Activated CD8-positive, alpha-beta T cell treated with anti-CD3 and anti-CD28 coated beads, Interleukin-2, amount 10 ng/mL, durations not matched to agents 7 days and 5 days (primary cell): ENCODE measurements at regions not wholly inside any gene's neighbourhood (a gene's known extent, or its start where the extent isn't known, plus 50 kb on each side); places are given as distances from the start of the nearest gene placed in this dataset.
"Not testable (repeated sequence)": the region's sequence is repeated elsewhere in the genome, so short reads cannot be mapped to it uniquely, and the experiment has no call there.

Source experiments
- ATAC-seq: fragments of 150-1000 bp; cut with Tn5 transposase; one replicate; pipeline ENCODE4 v1.10.0; 2021; ENCODE audit warnings: moderate library complexity
- CTCF ChIA-PET: fragments of 350-600 bp; sonication (Branson Sonifier 250); formaldehyde crosslinking; loops from one replicate; lab custom pipeline; 2021; ENCODE audit warnings: antibody characterized with exemption; lab: Charles Lee
- POLR2A ChIA-PET: fragments of 350-600 bp; sonication (Branson Sonifier 250); formaldehyde crosslinking; loops from one replicate; lab custom pipeline; 2021; ENCODE audit warnings: antibody characterized with exemption; lab: Charles Lee
- DNase-seq: peaks from one replicate; pipeline ENCODE4 v3.0.0-alpha.2; 2020
- H3K27ac Mint-ChIP-seq: one replicate; pipeline ENCODE4 v1.8.0; 2021; ENCODE audit warnings: mild to moderate bottlenecking, mixed read lengths
- H3K27me3 Mint-ChIP-seq: one replicate; pipeline ENCODE4 v1.8.0; 2021; ENCODE audit warnings: low read depth, mixed read lengths
- H3K36me3 Mint-ChIP-seq: one replicate; pipeline ENCODE4 v1.8.0; 2021; ENCODE audit warnings: low read depth, mixed read lengths
- H3K4me1 Mint-ChIP-seq: one replicate; pipeline ENCODE4 v1.8.0; 2021; ENCODE audit warnings: low read depth, mixed read lengths
- H3K4me3 Mint-ChIP-seq: one replicate; pipeline ENCODE4 v1.8.0; 2021; ENCODE audit warnings: mild to moderate bottlenecking, mixed read lengths
- H3K9me3 Mint-ChIP-seq: one replicate; pipeline ENCODE4 v1.8.0; 2022; ENCODE audit warnings: mixed read lengths; ENCODE audit not compliant: insufficient read depth

GRCh38 chr10:22823109-22823508 lies 104.7 kb upstream of the ARMC3 start:
- Mint-ChIP-seq H3K9me3 (no peaks in the 10 kb centered on the region), H3K4me1 (no peaks in the 10 kb centered on the region), H3K27ac (no peak overlapping the region), H3K4me3 (no peak overlapping the region), H3K36me3 (no peaks in the 10 kb centered on the region), H3K27me3 (peaks cover 5% of the 10 kb centered on the region)
- ATAC-seq = no peak
- DNase-seq = no peak
- ChIA-PET POLR2A (no interaction called here), CTCF (interaction anchor here (1.4 kb wide), 1 partner anchor 249 kb away, joined by 3 read pairs; no protein-coding TSS in a partner anchor)

GRCh38 chr10:22821921-22822320 lies 105.9 kb upstream of the ARMC3 start:
- DNase-seq, H3K4me3 Mint-ChIP-seq, POLR2A ChIA-PET, ATAC-seq, H3K27ac Mint-ChIP-seq, H3K36me3 Mint-ChIP-seq, H3K4me1 Mint-ChIP-seq, H3K9me3 Mint-ChIP-seq, H3K27me3 Mint-ChIP-seq: not testable (repeated sequence)
- CTCF ChIA-PET = interaction anchor here (1.4 kb wide), 1 partner anchor 248 kb away, joined by 3 read pairs; no protein-coding TSS in a partner anchor

DNA sequence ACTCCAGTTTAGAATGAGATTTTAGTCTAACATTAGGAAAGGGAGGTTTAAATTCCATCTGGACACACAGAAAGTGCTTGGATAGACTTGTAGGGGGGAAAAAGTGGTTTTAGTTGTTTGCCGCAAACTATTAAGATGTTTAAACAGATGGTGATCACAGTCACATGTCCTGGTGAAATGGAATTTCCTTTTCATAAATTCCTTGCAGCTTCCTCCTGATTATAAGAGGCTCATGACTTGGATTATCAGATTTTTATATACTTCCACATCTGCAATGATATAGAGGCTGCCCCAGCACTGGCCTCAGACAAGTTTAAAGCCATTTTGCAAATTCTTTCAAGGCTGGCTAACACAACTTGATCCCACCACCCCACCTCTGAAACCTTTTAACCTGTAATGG lies 106.4 kb upstream of the ARMC3 start:
- ATAC-seq (no peak), DNase-seq (no peak)
- POLR2A ChIA-PET = no interaction called here
- CTCF ChIA-PET = no interaction called here
- no peaks in the 10 kb centered on the region for H3K36me3 Mint-ChIP-seq
- H3K27me3 Mint-ChIP-seq = peaks cover 5% of the 10 kb centered on the region
- H3K4me3 Mint-ChIP-seq = no peak overlapping the region
- peaks cover 8% of the 10 kb centered on the region for H3K4me1 Mint-ChIP-seq
- no peak overlapping the region for H3K27ac Mint-ChIP-seq
- H3K9me3 Mint-ChIP-seq = no peaks in the 10 kb centered on the region

DNA sequence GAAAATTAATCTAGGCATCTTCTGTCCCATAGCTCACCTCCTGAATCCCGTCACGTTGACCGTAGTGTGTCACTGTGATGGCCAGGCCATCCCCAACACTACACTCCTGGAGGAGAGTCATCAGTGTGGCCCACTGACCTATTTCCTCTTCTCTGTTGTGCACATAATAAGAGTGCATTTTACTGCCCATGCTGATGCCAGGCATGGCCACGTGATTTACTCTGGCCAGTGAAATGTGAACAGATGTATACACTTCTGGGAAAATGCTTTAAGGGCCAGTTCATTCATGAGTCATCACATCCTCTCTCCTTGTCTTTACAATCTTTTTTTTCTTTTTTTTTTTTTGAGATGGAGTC lies 101.9 kb upstream of the PIP4K2A start:
- H3K4me3 Mint-ChIP-seq = no peak overlapping the region
- H3K27me3 Mint-ChIP-seq = peaks cover 5% of the 10 kb centered on the region
- ChIA-PET CTCF (no interaction called here), POLR2A (no interaction called here)
- DNase-seq = no peak
- no peaks in the 10 kb centered on the region for H3K36me3 Mint-ChIP-seq
- peaks cover 12% of the 10 kb centered on the region for H3K4me1 Mint-ChIP-seq
- no peak for ATAC-seq
- no peaks in the 10 kb centered on the region for H3K9me3 Mint-ChIP-seq
- H3K27ac Mint-ChIP-seq = no peak overlapping the region

GRCh38 chr10:22810643-22811465 lies 96.5 kb upstream of the PIP4K2A start:
- DNase-seq (no peak), ATAC-seq (no peak)

GRCh38 chr10:22807238-22807637 lies 92.9 kb upstream of the PIP4K2A start:
- ATAC-seq = no peak
- Mint-ChIP-seq H3K27me3 (peaks cover 4% of the 10 kb centered on the region), H3K36me3 (no peaks in the 10 kb centered on the region), H3K27ac (no peak overlapping the region), H3K4me1 (no peaks in the 10 kb centered on the region), H3K9me3 (no peaks in the 10 kb centered on the region), H3K4me3 (no peak overlapping the region)
- no peak for DNase-seq
- POLR2A ChIA-PET = no interaction called here
- CTCF ChIA-PET = no interaction called here

More at GRCh38 chr10:22810643-22811465, 96.5 kb upstream of the PIP4K2A start:
- POLR2A ChIA-PET = no interaction called here
- CTCF ChIA-PET = no interaction called here
- H3K27ac Mint-ChIP-seq = no peak overlapping the region
- no peaks in the 10 kb centered on the region for H3K36me3 Mint-ChIP-seq
- H3K4me3 Mint-ChIP-seq = no peak overlapping the region
- H3K9me3 Mint-ChIP-seq = no peaks in the 10 kb centered on the region
- H3K4me1 Mint-ChIP-seq = no peaks in the 10 kb centered on the region
- peaks cover under 1% of the 10 kb centered on the region for H3K27me3 Mint-ChIP-seq

DNA sequence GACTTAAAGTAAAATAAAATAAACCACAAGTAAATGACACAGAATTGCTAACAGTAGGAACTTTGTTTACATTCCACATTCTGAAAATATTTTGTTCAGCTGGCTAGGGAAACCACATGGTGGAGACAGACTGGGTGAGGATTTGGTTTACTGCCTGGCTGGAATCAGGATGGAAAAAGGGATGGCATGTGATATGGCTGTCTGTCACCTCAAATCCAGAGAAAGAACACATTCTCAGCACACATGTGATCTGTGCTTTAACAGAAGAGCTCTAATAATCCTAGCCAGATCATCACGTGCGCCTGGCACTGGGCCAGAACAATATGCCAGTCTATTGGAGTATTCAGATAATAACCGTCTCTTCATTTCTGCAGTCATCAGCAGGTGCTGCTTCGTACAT lies 90.9 kb upstream of the PIP4K2A start:
- Mint-ChIP-seq H3K4me1 (no peaks in the 10 kb centered on the region), H3K27ac (no peak overlapping the region), H3K27me3 (peaks cover 4% of the 10 kb centered on the region), H3K4me3 (no peak overlapping the region), H3K9me3 (no peaks in the 10 kb centered on the region), H3K36me3 (no peaks in the 10 kb centered on the region)
- no peak for ATAC-seq
- no peak for DNase-seq
- ChIA-PET POLR2A (no interaction called here), CTCF (interaction anchor here (0.7 kb wide), 1 partner anchor 63 kb away, joined by 3 read pairs; no protein-coding TSS in a partner anchor)

DNA sequence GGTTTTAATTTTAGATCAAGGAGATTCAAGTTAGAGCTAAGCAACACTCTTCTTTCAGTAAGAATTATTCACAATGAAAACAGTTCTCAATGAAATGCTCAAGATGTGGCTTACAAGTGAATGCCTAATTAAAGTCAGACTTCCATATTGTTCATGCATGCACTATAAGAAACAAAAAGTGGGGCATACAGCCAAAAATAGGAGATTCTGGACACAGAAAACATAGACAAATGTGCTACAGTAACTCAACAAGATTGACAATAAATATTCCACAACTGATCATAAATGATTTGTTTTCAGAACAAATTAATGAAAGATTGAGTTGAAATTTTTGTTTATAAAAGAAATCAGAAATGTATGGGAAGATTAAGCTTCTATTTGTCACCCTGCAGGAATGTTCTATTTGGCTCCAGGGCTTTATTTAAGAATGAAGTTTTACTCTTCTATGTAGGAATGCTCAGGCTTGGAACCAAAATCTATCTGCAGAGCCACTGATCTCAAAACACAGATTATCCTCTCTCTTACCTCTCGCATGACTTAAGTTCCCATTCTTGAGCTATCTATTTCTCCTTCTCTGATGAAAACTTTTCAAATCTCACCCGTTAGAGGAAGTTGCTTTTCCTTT lies 89.0 kb upstream of the PIP4K2A start:
- H3K9me3 Mint-ChIP-seq = no peaks in the 10 kb centered on the region
- ATAC-seq (no peak), DNase-seq (no peak)
- no peak overlapping the region for H3K27ac Mint-ChIP-seq
- ChIA-PET POLR2A (no interaction called here), CTCF (no interaction called here)
- peaks cover 4% of the 10 kb centered on the region for H3K27me3 Mint-ChIP-seq
- no peak overlapping the region for H3K4me3 Mint-ChIP-seq
- H3K4me1 Mint-ChIP-seq = no peaks in the 10 kb centered on the region
- no peaks in the 10 kb centered on the region for H3K36me3 Mint-ChIP-seq

DNA sequence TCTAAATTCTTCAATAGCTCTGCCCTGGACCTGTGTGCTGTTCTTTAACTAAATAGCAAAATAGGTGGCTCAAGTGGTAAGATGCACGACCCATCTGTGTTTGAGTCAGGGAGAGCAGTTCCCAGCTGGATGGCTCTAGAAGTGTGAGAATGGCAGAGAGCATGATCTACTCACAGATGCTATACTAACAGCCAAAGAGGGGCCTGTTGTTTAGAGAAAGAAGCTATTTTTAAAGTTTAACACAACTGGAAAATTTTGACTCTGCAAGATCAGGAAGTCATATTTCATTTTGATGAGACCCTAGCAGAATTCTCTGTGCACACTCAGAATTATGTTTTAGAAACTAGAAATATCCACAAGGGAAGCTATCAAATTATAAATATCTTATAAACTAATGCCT lies 87.4 kb upstream of the PIP4K2A start:
- Mint-ChIP-seq H3K9me3 (no peaks in the 10 kb centered on the region), H3K36me3 (no peaks in the 10 kb centered on the region), H3K4me3 (no peak overlapping the region), H3K4me1 (no peaks in the 10 kb centered on the region), H3K27ac (no peak overlapping the region), H3K27me3 (peaks cover 4% of the 10 kb centered on the region)
- POLR2A ChIA-PET = no interaction called here
- ATAC-seq = no peak
- no peak for DNase-seq
- CTCF ChIA-PET = no interaction called here

- CTCF ChIA-PET, H3K9me3 Mint-ChIP-seq, ATAC-seq, H3K4me1 Mint-ChIP-seq, H3K4me3 Mint-ChIP-seq, H3K27me3 Mint-ChIP-seq, H3K36me3 Mint-ChIP-seq, H3K27ac Mint-ChIP-seq, DNase-seq, POLR2A ChIA-PET: not testable (repeated sequence)
These were observed 83.4 kb upstream of the PIP4K2A start for GRCh38 chr10:22797796-22798195.

- CTCF ChIA-PET = no interaction called here
These were observed 81.2 kb upstream of the PIP4K2A start for GRCh38 chr10:22795546-22795945.

GRCh38 chr10:22792161-22792560 lies 77.8 kb upstream of the PIP4K2A start:
- CTCF ChIA-PET = no interaction called here
- no peaks in the 10 kb centered on the region for H3K4me1 Mint-ChIP-seq
- POLR2A ChIA-PET = no interaction called here

More at GRCh38 chr10:22795546-22795945, 81.2 kb upstream of the PIP4K2A start:
- no peaks in the 10 kb centered on the region for H3K4me1 Mint-ChIP-seq
- H3K36me3 Mint-ChIP-seq = no peaks in the 10 kb centered on the region
- no peak overlapping the region for H3K27ac Mint-ChIP-seq
- H3K9me3 Mint-ChIP-seq = no peaks in the 10 kb centered on the region
- no peak for ATAC-seq
- no peaks in the 10 kb centered on the region for H3K27me3 Mint-ChIP-seq
- DNase-seq = no peak
- POLR2A ChIA-PET = no interaction called here
- H3K4me3 Mint-ChIP-seq = no peak overlapping the region

More at GRCh38 chr10:22792161-22792560, 77.8 kb upstream of the PIP4K2A start:
- Mint-ChIP-seq H3K27me3 (no peaks in the 10 kb centered on the region), H3K27ac (no peak overlapping the region), H3K4me3 (no peak overlapping the region), H3K9me3 (peaks cover 12% of the 10 kb centered on the region), H3K36me3 (no peaks in the 10 kb centered on the region)
- ATAC-seq (no peak), DNase-seq (no peak)
